ENCODE measurements at regions not wholly inside any gene's neighbourhood (a gene's known extent, or its start where the extent isn't known, plus 50 kb on each side); places are given as distances from the start of the nearest gene placed in this dataset.
"Not testable (repeated sequence)": the region's sequence is repeated elsewhere in the genome, so short reads cannot be mapped to it uniquely, and the experiment has no call there.

- DNase-seq (ENCODE audit: low read depth, low spot score): no peak
Observed at GRCh38 chr4:95898226-95898625, 58.3 kb downstream of the PDHA2 start.

GRCh38 chr4:95909211-95909610 is 69.3 kb downstream of the PDHA2 start:
- DNase-seq (ENCODE audit: low read depth, low spot score): no peak
- in situ Hi-C loops (cut with HindIII; ENCODE audit: low pct_unique_long_range_greater_than_20kb, low sequenced_read_pairs): no loop called here

More at GRCh38 chr4:95898226-95898625, 58.3 kb downstream of the PDHA2 start:
- in situ Hi-C loops (cut with HindIII; ENCODE audit: low pct_unique_long_range_greater_than_20kb, low sequenced_read_pairs): no loop called here

- DNase-seq (ENCODE audit: low read depth, low spot score): no peak
- in situ Hi-C loops (cut with HindIII; ENCODE audit: low pct_unique_long_range_greater_than_20kb, low sequenced_read_pairs): no loop called here
Observed at GRCh38 chr4:95910749-95911148, 70.9 kb downstream of the PDHA2 start.

GRCh38 chr4:95921470-95921869 is 81.6 kb downstream of the PDHA2 start:
- in situ Hi-C loops (cut with HindIII; ENCODE audit: low pct_unique_long_range_greater_than_20kb, low sequenced_read_pairs): no loop called here
- DNase-seq (ENCODE audit: low read depth, low spot score): no peak

- no peak for DNase-seq (ENCODE audit: low read depth, low spot score)
- in situ Hi-C loops (cut with HindIII; ENCODE audit: low pct_unique_long_range_greater_than_20kb, low sequenced_read_pairs): no loop called here
Observed at GRCh38 chr4:95929448-95930064, 89.7 kb downstream of the PDHA2 start.

GRCh38 chr4:95939141-95939540 is 99.2 kb downstream of the PDHA2 start:
- in situ Hi-C loops (cut with HindIII; ENCODE audit: low pct_unique_long_range_greater_than_20kb, low sequenced_read_pairs): no loop called here
- no peak for DNase-seq (ENCODE audit: low read depth, low spot score)

- in situ Hi-C loops (cut with HindIII; ENCODE audit: low pct_unique_long_range_greater_than_20kb, low sequenced_read_pairs): no loop called here
- DNase-seq (ENCODE audit: low read depth, low spot score): no peak
Observed at GRCh38 chr4:95949136-95949765, 109.4 kb downstream of the PDHA2 start.

GRCh38 chr4:95949808-95950207 is 109.9 kb downstream of the PDHA2 start:
- in situ Hi-C loops (cut with HindIII; ENCODE audit: low pct_unique_long_range_greater_than_20kb, low sequenced_read_pairs): no loop called here
- no peak for DNase-seq (ENCODE audit: low read depth, low spot score)

- DNase-seq (ENCODE audit: low read depth, low spot score); in situ Hi-C loops (cut with HindIII; ENCODE audit: low pct_unique_long_range_greater_than_20kb, low sequenced_read_pairs): not testable (repeated sequence)
Observed at GRCh38 chr4:95952538-95952937, 112.6 kb downstream of the PDHA2 start.

- no peak for DNase-seq (ENCODE audit: low read depth, low spot score)
- in situ Hi-C loops (cut with HindIII; ENCODE audit: low pct_unique_long_range_greater_than_20kb, low sequenced_read_pairs): no loop called here
Observed at GRCh38 chr4:95956094-95956493, 116.2 kb downstream of the PDHA2 start.

GRCh38 chr4:95957054-95957453 is 117.2 kb downstream of the PDHA2 start:
- DNase-seq (ENCODE audit: low read depth, low spot score): no peak
- in situ Hi-C loops (cut with HindIII; ENCODE audit: low pct_unique_long_range_greater_than_20kb, low sequenced_read_pairs): no loop called here

GRCh38 chr4:95957759-95958158 is 117.9 kb downstream of the PDHA2 start:
- no peak for DNase-seq (ENCODE audit: low read depth, low spot score)
- in situ Hi-C loops (cut with HindIII; ENCODE audit: low pct_unique_long_range_greater_than_20kb, low sequenced_read_pairs): no loop called here

GRCh38 chr4:95959182-95959581 is 119.3 kb downstream of the PDHA2 start:
- in situ Hi-C loops (cut with HindIII; ENCODE audit: low pct_unique_long_range_greater_than_20kb, low sequenced_read_pairs): no loop called here
- DNase-seq (ENCODE audit: low read depth, low spot score): no peak

GRCh38 chr4:95959633-95960032 is 119.7 kb downstream of the PDHA2 start:
- in situ Hi-C loops (cut with HindIII; ENCODE audit: low pct_unique_long_range_greater_than_20kb, low sequenced_read_pairs): no loop called here
- DNase-seq (ENCODE audit: low read depth, low spot score): no peak

- in situ Hi-C loops (cut with HindIII; ENCODE audit: low pct_unique_long_range_greater_than_20kb, low sequenced_read_pairs): no loop called here
- DNase-seq (ENCODE audit: low read depth, low spot score): no peak
Observed at GRCh38 chr4:95963456-95963855, 123.6 kb downstream of the PDHA2 start.

GRCh38 chr4:95979961-95980876 is 140.3 kb downstream of the PDHA2 start:
- in situ Hi-C loops (cut with HindIII; ENCODE audit: low pct_unique_long_range_greater_than_20kb, low sequenced_read_pairs): no loop called here
- DNase-seq (ENCODE audit: low read depth, low spot score): no peak

GRCh38 chr4:95980877-95981360 is 141.0 kb downstream of the PDHA2 start:
- DNase-seq (ENCODE audit: low read depth, low spot score): no peak
- in situ Hi-C loops (cut with HindIII; ENCODE audit: low pct_unique_long_range_greater_than_20kb, low sequenced_read_pairs): no loop called here

- no peak for DNase-seq (ENCODE audit: low read depth, low spot score)
- in situ Hi-C loops (cut with HindIII; ENCODE audit: low pct_unique_long_range_greater_than_20kb, low sequenced_read_pairs): no loop called here
Observed at GRCh38 chr4:95981591-95981990, 141.7 kb downstream of the PDHA2 start.
